AG04449 (cell line): ENCODE measurements at regions not wholly inside any gene's neighbourhood (a gene's known extent, or its start where the extent isn't known, plus 50 kb on each side); places are given as distances from the start of the nearest gene placed in this dataset.

ENCODE experiments used
- CTCF ChIA-PET: fragments of 350-600 bp; formaldehyde crosslinking; extraction: SDS; loops from one replicate; lab custom pipeline; 2021; ENCODE audit warnings: antibody characterized with exemption; lab: Yijun Ruan, JAX
- POLR2A ChIA-PET: fragments of 400-600, 350-600 bp; formaldehyde crosslinking; extraction: SDS; loops from one replicate; lab custom pipeline; 2020; ENCODE audit warnings: antibody characterized with exemption, inconsistent platforms; lab: Yijun Ruan, JAX
- DNase-seq: peaks from one replicate; pipeline ENCODE4 v3.0.0-alpha.2; 2010; ENCODE audit warnings: low read depth, low spot score
- H3K4me3 ChIP-seq: 2 replicates; pipeline ENCODE4 v1.5.1; 2011; ENCODE audit warnings: low read depth, mild to moderate bottlenecking, control low read depth, low read length
- TF ChIP-seq, protein P1 (sequence below): IDR thresholded peaks from one replicate; pipeline ENCODE4 v1.5.1; 2011; ENCODE audit warnings: mild to moderate bottlenecking, moderate library complexity, low read length, control low read depth, inconsistent platforms; ENCODE audit not compliant: insufficient read depth; ENCODE audit errors: missing control alignments

DNA sequence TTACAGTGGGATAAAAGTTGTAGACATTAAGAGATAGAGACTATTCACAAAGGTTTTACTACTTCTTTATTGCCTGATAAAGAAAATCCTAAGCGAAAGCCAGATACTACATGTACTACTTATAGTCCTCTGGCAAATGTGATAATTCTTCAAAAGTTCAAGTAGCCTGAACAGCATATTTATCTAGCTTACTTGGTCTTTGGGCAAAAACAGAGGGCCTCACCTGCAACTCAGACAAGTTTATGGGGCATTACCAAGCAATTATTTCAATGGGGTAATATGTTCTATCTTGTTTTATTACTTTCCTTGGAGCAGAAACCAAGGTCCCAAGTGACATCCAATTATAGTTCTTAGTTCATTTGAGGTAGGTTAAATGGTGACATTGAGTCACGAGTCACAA, 390.1 kb upstream of the ARHGEF26 start:
- POLR2A ChIA-PET, result no interaction called here
- TF ChIP-seq, protein P1, sequence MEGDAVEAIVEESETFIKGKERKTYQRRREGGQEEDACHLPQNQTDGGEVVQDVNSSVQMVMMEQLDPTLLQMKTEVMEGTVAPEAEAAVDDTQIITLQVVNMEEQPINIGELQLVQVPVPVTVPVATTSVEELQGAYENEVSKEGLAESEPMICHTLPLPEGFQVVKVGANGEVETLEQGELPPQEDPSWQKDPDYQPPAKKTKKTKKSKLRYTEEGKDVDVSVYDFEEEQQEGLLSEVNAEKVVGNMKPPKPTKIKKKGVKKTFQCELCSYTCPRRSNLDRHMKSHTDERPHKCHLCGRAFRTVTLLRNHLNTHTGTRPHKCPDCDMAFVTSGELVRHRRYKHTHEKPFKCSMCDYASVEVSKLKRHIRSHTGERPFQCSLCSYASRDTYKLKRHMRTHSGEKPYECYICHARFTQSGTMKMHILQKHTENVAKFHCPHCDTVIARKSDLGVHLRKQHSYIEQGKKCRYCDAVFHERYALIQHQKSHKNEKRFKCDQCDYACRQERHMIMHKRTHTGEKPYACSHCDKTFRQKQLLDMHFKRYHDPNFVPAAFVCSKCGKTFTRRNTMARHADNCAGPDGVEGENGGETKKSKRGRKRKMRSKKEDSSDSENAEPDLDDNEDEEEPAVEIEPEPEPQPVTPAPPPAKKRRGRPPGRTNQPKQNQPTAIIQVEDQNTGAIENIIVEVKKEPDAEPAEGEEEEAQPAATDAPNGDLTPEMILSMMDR, result no peak
- CTCF ChIA-PET, result no interaction called here
- H3K4me3 ChIP-seq, result no peak overlapping the region
- DNase-seq, result no peak

- ChIA-PET POLR2A (no interaction called here), CTCF (no interaction called here)
- no peak for DNase-seq
- H3K4me3 ChIP-seq, result no peak overlapping the region
- TF ChIP-seq, protein P1, result no peak
These were observed 386.2 kb upstream of the ARHGEF26 start for GRCh38 chr3:153734777-153735551.

DNA sequence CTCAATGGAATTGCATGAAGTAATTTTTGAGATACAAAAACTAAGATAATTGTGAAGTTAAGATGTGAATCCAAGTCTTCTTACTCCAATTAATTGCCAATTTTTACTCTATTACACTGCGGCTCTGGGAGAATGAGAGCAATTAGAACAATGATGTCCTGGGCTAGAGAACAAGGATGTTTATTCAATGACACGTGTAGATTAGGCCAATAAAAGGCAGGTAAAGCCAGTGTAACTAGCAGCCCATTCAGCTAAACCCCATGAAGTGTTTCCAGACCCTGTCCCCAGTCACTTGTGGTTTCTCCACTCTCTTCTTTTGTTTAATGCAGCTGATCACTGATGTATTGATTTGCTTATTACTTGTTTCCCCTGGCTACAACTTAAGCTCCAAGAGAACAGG, 381.1 kb upstream of the ARHGEF26 start:
- no peak overlapping the region for H3K4me3 ChIP-seq
- ChIA-PET CTCF (no interaction called here), POLR2A (no interaction called here)
- DNase-seq, result no peak
- TF ChIP-seq, protein P1, result no peak

GRCh38 chr3:153744889-153745288, 376.3 kb upstream of the ARHGEF26 start:
- POLR2A ChIA-PET, result no interaction called here
- TF ChIP-seq, protein P1, result no peak
- DNase-seq, result no peak
- CTCF ChIA-PET, result no interaction called here
- H3K4me3 ChIP-seq, result no peak overlapping the region

DNA sequence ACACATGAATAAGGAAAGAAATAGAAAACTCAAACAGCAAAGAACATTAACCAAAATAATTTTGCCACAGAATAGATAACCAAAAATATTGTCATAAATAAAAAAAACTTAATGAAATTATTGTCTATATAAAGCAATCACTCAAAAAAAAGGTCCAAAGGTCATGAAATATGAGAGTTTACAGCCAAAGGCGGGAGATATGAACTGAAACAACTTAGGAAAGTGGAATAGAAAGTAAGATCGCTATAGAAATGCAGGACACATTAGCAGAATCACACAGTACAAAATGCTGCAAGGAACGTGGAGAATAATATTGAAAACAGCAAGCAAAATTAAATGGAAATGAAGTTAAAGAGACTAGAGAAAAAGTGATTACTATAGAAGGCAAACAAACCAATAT, 375.0 kb upstream of the ARHGEF26 start:
- TF ChIP-seq, protein P1, result no peak
- H3K4me3 ChIP-seq, result no peak overlapping the region
- no peak for DNase-seq
- ChIA-PET CTCF (no interaction called here), POLR2A (no interaction called here)

- TF ChIP-seq, protein P1, result no peak
- ChIA-PET POLR2A (no interaction called here), CTCF (no interaction called here)
- H3K4me3 ChIP-seq, result no peak overlapping the region
- DNase-seq, result no peak
These were observed 372.1 kb upstream of the ARHGEF26 start for GRCh38 chr3:153749070-153749610.
